GM12872 (cell line): ENCODE measurements at regions not wholly inside any gene's neighbourhood (a gene's known extent, or its start where the extent isn't known, plus 50 kb on each side); places are given as distances from the start of the nearest gene placed in this dataset.

Experiments used
- TF ChIP-seq, protein P1 (sequence below): IDR thresholded peaks from 3 replicates; pipeline ENCODE4 v1.5.1; 2011; ENCODE audit warnings: low read depth, mild to moderate bottlenecking, low read length, moderate library complexity; ENCODE audit not compliant: insufficient read depth

DNA sequence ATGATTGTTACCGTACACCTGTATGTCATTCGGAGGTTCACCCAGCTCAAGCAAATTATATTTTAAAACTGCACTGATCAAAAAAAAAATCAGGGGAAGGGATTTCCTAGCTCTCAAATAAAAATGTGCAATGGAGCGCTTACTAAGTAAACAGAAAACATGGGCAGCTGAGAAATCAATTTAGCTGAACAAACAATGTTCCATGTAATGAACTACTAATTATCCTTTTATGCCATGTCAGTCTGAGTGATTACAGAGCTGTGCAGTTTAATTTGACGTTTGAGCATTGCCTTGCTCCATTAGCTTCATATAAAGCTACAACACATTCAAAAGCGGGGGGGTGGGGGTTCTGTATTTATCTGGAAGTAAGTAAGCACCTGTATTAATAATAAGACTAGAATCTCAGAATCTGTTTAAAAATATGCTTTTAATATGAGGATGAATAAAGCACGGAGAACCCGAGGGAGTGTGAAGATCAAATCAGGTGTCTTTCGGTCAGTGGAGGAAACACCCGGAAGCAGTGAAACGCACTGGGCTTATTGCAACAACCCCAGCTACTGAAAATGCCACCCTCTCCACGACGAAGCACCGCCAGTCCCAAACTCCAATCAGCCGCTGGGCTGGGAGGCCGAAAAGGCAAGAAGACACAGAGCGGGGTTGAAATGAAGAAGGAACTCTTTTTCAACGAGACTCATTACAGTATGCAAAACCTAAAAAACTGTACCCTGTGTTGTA, 196.5 kb upstream of the ATP11B start:
- TF ChIP-seq, protein P1, sequence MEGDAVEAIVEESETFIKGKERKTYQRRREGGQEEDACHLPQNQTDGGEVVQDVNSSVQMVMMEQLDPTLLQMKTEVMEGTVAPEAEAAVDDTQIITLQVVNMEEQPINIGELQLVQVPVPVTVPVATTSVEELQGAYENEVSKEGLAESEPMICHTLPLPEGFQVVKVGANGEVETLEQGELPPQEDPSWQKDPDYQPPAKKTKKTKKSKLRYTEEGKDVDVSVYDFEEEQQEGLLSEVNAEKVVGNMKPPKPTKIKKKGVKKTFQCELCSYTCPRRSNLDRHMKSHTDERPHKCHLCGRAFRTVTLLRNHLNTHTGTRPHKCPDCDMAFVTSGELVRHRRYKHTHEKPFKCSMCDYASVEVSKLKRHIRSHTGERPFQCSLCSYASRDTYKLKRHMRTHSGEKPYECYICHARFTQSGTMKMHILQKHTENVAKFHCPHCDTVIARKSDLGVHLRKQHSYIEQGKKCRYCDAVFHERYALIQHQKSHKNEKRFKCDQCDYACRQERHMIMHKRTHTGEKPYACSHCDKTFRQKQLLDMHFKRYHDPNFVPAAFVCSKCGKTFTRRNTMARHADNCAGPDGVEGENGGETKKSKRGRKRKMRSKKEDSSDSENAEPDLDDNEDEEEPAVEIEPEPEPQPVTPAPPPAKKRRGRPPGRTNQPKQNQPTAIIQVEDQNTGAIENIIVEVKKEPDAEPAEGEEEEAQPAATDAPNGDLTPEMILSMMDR, result no peak

DNA sequence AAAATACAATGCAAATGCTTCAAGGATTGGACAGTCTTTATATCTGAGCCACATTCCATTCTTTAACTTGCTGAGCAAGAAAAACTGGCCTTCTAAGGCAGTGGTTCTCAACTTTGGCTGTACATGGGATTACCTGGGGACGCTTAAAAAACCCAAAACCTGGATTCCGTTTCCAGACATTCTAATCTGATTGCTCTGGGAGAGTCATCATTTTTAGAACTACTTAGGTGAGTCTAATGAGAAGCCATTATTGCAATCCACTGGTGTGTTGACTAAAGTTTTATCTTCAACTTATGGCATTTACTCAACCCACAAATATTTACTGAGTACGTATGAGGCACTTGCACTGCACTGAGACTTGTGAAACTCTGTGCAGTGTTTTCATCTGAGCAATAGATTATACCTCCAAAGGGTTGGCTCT, 195.7 kb upstream of the ATP11B start:
- TF ChIP-seq, protein P1, result no peak

DNA sequence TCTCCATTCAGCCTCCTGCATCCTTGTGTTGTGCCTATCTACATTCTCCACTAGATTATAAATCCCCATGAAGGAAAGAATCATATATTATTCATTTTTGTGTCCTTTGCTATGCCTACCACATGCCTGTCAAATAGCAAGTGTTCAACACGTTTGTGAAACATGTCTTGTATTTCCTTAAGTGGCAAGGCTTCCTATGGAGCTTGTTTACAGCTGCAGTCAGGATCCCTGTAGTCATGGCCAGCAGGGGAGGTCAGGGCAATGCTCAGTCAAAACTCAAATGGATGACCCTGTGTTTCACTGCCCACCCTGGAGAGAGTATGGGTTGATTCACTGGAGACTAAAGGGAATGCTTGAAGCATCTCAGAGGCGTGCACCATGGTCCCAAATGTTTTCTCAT, 191.7 kb upstream of the ATP11B start:
- TF ChIP-seq, protein P1, result no peak

DNA sequence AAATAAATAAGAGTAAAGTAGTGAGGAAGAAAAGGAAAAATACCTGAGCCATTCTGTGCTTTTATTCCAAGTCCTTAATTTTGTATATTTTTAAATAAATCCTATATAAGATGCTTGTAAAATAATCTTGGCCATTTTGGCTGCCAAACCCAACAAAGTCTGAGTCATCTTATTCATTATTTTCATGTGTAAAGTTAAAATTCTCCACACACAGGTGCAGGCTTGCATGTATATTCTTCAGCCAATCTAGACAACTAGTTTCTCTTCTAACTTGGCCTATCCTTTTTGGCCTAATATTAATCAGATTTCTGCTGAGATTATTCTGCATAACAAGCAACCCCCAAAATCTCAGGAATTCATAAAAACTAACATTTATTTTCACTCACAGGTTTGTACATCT, 189.8 kb upstream of the ATP11B start:
- TF ChIP-seq, protein P1, result no peak

DNA sequence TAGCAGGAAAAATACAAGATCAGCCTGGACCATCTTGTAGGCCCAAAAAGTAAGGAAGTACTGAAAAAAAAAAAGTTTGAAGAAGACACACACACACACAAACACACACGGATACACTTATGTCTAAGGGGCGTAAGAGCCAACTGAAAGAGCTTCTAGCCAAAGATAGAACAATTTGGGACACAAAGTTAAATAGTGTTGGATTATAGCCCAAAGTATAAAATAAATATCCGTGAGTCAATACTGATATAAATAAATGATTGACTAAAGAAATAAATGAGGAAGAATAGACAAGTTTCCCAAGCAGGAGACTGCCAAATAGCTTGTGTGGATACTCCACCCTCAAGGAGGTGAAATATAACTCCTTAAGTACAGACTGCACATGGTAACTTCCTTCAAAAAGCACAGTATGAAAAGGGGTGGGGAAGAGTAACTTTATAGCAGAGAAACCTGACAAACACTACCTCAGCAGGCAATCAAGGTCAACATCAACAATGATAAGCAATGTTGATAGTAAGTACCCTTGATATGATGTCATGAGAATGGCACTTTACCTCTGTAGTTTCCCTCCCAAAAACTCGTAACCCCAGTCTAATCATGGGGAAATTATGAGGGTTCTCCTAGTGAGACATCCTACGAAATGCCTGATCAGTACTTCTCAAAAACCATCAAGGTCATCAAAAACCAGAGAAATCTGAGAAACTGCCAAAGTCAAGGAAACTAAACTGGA, 187.3 kb upstream of the ATP11B start:
- TF ChIP-seq, protein P1, result no peak

DNA sequence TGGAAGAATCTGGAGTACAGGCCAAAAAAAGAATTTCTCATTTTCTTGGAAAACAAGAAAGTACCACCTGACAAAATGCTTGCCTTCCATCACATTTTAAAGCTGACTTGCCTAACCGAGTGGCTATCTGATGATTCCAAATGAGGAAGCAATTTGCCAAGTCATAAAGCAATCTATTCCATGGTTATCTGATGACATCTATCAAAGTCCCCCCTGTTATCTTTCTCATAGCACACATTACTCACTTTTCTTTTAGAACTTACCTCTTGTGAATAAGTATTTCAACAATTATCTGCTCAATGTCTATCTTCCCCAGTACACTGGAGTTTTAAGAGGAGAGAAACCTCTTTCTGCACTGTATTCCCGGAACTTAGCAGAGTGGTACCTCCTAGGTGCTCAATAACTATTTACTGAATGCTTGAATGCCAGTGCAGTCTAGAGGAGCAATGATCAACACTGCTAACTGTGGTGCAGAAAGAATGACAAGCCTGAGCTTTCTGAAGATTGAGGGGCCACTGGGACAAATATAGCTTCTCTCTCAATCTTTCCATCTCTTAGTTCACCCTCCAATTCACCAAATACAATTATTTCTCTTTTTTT, 186.3 kb upstream of the ATP11B start:
- TF ChIP-seq, protein P1, result no peak

DNA sequence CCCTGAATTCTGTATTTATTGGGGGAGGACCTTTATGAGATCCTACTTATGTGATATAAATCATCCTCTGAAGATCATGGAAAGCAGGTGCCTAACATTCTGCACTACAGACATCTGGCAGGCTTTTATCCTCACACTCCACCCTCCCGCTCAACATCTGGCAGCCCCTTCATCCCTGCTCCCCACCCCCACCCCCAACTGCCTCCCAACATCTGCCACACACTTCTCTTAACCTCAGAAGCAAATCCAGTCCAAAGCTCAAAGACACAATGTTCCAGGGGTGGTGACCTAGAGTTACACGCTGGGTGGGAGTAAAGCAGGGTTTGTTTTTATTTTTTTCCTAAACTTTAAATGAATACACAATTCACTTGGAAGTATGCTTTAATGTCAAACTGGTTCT, 184.5 kb upstream of the ATP11B start:
- TF ChIP-seq, protein P1, result no peak
